DND-41 (cell line): ENCODE measurements at regions not wholly inside any gene's neighbourhood (a gene's known extent, or its start where the extent isn't known, plus 50 kb on each side); places are given as distances from the start of the nearest gene placed in this dataset.

Experiments used
- ATAC-seq: fragments of 200-7000 bp; cut with Tn5 transposase; 3 replicates; pipeline ENCODE4 v1.9.1; 2021; ENCODE audit warnings: low read depth; ENCODE audit not compliant: insufficient read depth
- DNase-seq: peaks from one replicate; pipeline ENCODE4 v3.0.0-alpha.2; 2020
- H2AFZ ChIP-seq: 2 replicates; pipeline ENCODE4 v1.6.0; 2012; ENCODE audit warnings: low read depth, low read length
- H3K27ac ChIP-seq: 2 replicates; pipeline ENCODE4 v1.5.1; 2012; ENCODE audit warnings: low read length, inconsistent platforms
- H3K27me3 ChIP-seq: fragments of 200-600 bp; sonication (generic); 2 replicates; pipeline ENCODE4 v1.6.0; 2012; ENCODE audit warnings: low read length, mild to moderate bottlenecking, inconsistent platforms; ENCODE audit not compliant: insufficient read depth, poor library complexity
- H3K36me3 ChIP-seq: 2 replicates; pipeline ENCODE4 v1.5.1; 2012; ENCODE audit warnings: low read length, inconsistent platforms; ENCODE audit not compliant: insufficient read depth
- H3K4me1 ChIP-seq: 2 replicates; pipeline ENCODE4 v1.5.1; 2012; ENCODE audit warnings: mild to moderate bottlenecking, low read length; ENCODE audit not compliant: insufficient read depth
- H3K4me2 ChIP-seq: 2 replicates; pipeline ENCODE4 v1.6.0; 2012; ENCODE audit warnings: mild to moderate bottlenecking, moderate library complexity, low read length, inconsistent platforms; ENCODE audit not compliant: insufficient read depth
- H3K4me3 ChIP-seq, 2 experiments: fragments of 200-600 bp in 1 of 2; shearing (Covaris generic) in 1 of 2; 2 replicates each; pipeline ENCODE4 v1.5.1; 2012 to 2016; ENCODE audit warnings: inconsistent platforms in 2 of 2, low read length in 2 of 2, mild to moderate bottlenecking in 2 of 2, low read depth in 1 of 2, moderate library complexity in 1 of 2
- H3K79me2 ChIP-seq: 2 replicates; pipeline ENCODE4 v1.6.0; 2012; ENCODE audit warnings: low read length, inconsistent platforms; ENCODE audit not compliant: insufficient read depth
- H3K9ac ChIP-seq: 2 replicates; pipeline ENCODE4 v1.6.0; 2012; ENCODE audit warnings: low read depth, mild to moderate bottlenecking, inconsistent platforms, low read length, moderate library complexity
- H3K9me3 ChIP-seq: 2 replicates; pipeline ENCODE4 v1.5.1; 2012; ENCODE audit warnings: low read length, moderate library complexity, mild to moderate bottlenecking, inconsistent platforms; ENCODE audit not compliant: insufficient read depth, severe bottlenecking
- H4K20me1 ChIP-seq: 2 replicates; pipeline ENCODE4 v1.6.0; 2012; ENCODE audit warnings: low read length; ENCODE audit not compliant: insufficient read depth
- CTCF ChIP-seq: IDR thresholded peaks from 2 replicates; pipeline ENCODE4 v1.5.1; 2012; ENCODE audit warnings: borderline replicate concordance, low read length, moderate library complexity, mild to moderate bottlenecking; ENCODE audit not compliant: poor library complexity, severe bottlenecking; ENCODE audit errors: extremely low read depth
- EZH2 ChIP-seq: IDR thresholded peaks from 3 replicates; pipeline ENCODE4 v1.6.1; 2012; ENCODE audit warnings: borderline replicate concordance, low read depth, mild to moderate bottlenecking, moderate library complexity, low read length, inconsistent platforms; ENCODE audit not compliant: severe bottlenecking

- no peak overlapping the region for H2AFZ ChIP-seq
- ATAC-seq (no peak), DNase-seq (no peak)
- TF ChIP-seq CTCF, result no peak
- no peak for TF ChIP-seq EZH2
- no peak overlapping the region for H3K27ac ChIP-seq
- H3K36me3 ChIP-seq, result no peaks in the 10 kb centered on the region
- H4K20me1 ChIP-seq, result no peaks in the 10 kb centered on the region
- H3K4me1 ChIP-seq, result no peaks in the 10 kb centered on the region
- no peaks in the 10 kb centered on the region for H3K27me3 ChIP-seq
- H3K4me2 ChIP-seq, result no peak overlapping the region
- H3K4me3 ChIP-seq, result no peak overlapping the region
- no peaks in the 10 kb centered on the region for H3K79me2 ChIP-seq
- H3K9ac ChIP-seq, result no peak overlapping the region
- no peaks in the 10 kb centered on the region for H3K9me3 ChIP-seq
Measured at GRCh38 chr13:65188721-65189120, 2041.4 kb downstream of the PCDH9 start.

GRCh38 chr13:65168026-65168425 is 2062.1 kb downstream of the PCDH9 start:
- Histone ChIP-seq H2AFZ (no peak overlapping the region), H3K4me3 (no peak overlapping the region), H3K36me3 (no peaks in the 10 kb centered on the region), H3K79me2 (no peaks in the 10 kb centered on the region), H3K4me2 (no peak overlapping the region), H3K9ac (no peak overlapping the region), H3K9me3 (no peaks in the 10 kb centered on the region), H3K27me3 (no peaks in the 10 kb centered on the region), H4K20me1 (no peaks in the 10 kb centered on the region), H3K27ac (no peak overlapping the region), H3K4me1 (no peaks in the 10 kb centered on the region)
- ATAC-seq, result no peak
- TF ChIP-seq CTCF (no peak), EZH2 (no peak)
- DNase-seq, result no peak

- ATAC-seq (no peak), DNase-seq (no peak)
- H3K36me3 ChIP-seq, result no peaks in the 10 kb centered on the region
- H2AFZ ChIP-seq, result no peak overlapping the region
- H3K4me3 ChIP-seq, result no peak overlapping the region
- H4K20me1 ChIP-seq, result no peaks in the 10 kb centered on the region
- H3K4me1 ChIP-seq, result no peaks in the 10 kb centered on the region
- no peak overlapping the region for H3K9ac ChIP-seq
- H3K79me2 ChIP-seq, result no peaks in the 10 kb centered on the region
- TF ChIP-seq CTCF (no peak), EZH2 (no peak)
- no peaks in the 10 kb centered on the region for H3K9me3 ChIP-seq
- no peak overlapping the region for H3K27ac ChIP-seq
- no peaks in the 10 kb centered on the region for H3K27me3 ChIP-seq
- H3K4me2 ChIP-seq, result no peak overlapping the region
Measured at GRCh38 chr13:65166675-65167074, 2063.5 kb downstream of the PCDH9 start.

GRCh38 chr13:65159803-65160202 is 2070.3 kb downstream of the PCDH9 start:
- no peak overlapping the region for H3K4me3 ChIP-seq
- TF ChIP-seq EZH2 (no peak), CTCF (no peak)
- no peaks in the 10 kb centered on the region for H3K9me3 ChIP-seq
- no peak overlapping the region for H3K9ac ChIP-seq
- H3K27ac ChIP-seq, result no peak overlapping the region
- H3K4me1 ChIP-seq, result no peaks in the 10 kb centered on the region
- no peaks in the 10 kb centered on the region for H3K27me3 ChIP-seq
- no peak overlapping the region for H3K4me2 ChIP-seq
- H3K36me3 ChIP-seq, result no peaks in the 10 kb centered on the region
- H3K79me2 ChIP-seq, result no peaks in the 10 kb centered on the region
- H2AFZ ChIP-seq, result no peak overlapping the region
- H4K20me1 ChIP-seq, result no peaks in the 10 kb centered on the region
- DNase-seq, result no peak
- ATAC-seq, result no peak
